LNCAP (cell line): ENCODE measurements at regions not wholly inside any gene's neighbourhood (a gene's known extent, or its start where the extent isn't known, plus 50 kb on each side); places are given as distances from the start of the nearest gene placed in this dataset.

ENCODE experiments used
- CTCF ChIP-seq: fragments of 450-650 bp; IDR thresholded peaks from 2 replicates; pipeline ENCODE4 v1.5.1; 2017; ENCODE audit warnings: mild to moderate bottlenecking

GRCh38 chr3:135771760-135772159 is 193.8 kb upstream of the PPP2R3A start:
- TF ChIP-seq CTCF = no peak

DNA sequence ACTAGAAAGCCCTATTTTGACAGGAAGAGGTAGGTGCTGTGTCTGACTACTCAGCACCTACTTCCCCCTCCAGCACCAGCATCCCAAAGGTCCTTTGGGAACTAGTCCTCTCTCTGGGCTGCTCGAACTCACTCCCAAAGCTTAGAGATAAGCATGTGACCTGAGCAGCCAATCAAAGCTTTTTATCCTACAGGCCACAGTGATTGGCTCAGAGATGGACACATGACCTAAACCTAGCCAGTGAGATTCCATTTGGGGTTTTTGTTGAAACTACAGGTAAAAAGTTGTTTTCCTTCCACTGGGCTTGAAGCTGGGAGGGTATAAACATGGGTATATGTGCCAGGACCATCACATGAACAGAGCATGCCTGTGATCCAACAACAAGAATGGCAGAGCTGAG is 186.5 kb upstream of the PPP2R3A start:
- no peak for TF ChIP-seq CTCF

GRCh38 chr3:135779590-135780235 is 185.8 kb upstream of the PPP2R3A start:
- TF ChIP-seq CTCF = no peak

GRCh38 chr3:135781026-135781815 is 184.3 kb upstream of the PPP2R3A start:
- no peak for TF ChIP-seq CTCF

GRCh38 chr3:135784557-135784956 is 181.0 kb upstream of the PPP2R3A start:
- no peak for TF ChIP-seq CTCF

DNA sequence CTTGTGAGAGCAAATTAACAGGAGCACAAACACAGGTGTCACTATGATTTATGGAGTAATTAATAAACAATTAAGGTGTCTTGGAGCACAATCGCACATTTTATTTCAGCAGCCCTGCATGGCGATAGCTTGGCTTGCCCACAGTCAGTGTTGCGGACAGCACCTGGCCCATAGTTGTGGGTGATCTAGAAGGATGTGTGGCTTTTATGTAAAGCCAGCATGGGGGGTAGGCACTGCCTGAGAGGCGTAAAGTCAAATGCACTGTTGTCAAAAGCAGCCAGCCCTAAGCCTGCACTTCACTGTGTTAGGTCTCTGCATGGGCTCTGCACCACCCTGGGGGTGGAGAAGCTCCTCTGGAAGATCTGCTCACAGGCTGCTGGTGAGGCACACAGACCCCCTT is 177.4 kb upstream of the PPP2R3A start:
- TF ChIP-seq CTCF = no peak

DNA sequence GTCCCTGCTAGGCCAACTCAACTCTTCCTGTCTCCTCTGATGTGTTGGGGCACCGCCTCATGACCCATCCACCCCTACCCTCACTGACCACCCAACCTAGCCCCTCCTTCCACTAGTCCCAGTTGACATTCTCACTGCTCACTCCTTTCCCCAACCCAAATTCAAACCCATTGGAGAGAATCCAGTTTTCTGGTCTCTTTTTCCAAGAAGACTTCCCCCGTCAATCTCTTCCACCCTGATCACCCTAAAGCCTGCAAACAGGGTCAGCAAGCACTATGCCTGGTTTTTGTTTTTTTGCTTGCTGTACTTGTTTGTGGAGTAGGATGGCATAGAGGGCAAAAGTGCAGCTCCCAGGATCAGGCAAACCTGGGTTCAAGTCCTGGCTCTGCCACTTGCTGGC is 176.6 kb upstream of the PPP2R3A start:
- no peak for TF ChIP-seq CTCF
